ENCODE measurements at regions not wholly inside any gene's neighbourhood (a gene's known extent, or its start where the extent isn't known, plus 50 kb on each side); places are given as distances from the start of the nearest gene placed in this dataset.

- no TSS peak for BruUV-seq (replicated peaks)
- dilution Hi-C loops (cut with MboI; ENCODE audit: extremely low pct_ligation_motif_present, low sequenced_read_pairs), result no loop called here
Observed at GRCh38 chr4:66629927-66630326, 915.4 kb downstream of the CENPC start.

More at GRCh38 chr4:66629927-66630326, 915.4 kb downstream of the CENPC start:
- ChIA-PET CTCF (no interaction called here), POLR2A (no interaction called here)
- H3K36me3 ChIP-seq (ENCODE audit: control insufficient read depth in 2 of 2, extremely low read depth in 1 of 2, insufficient read depth in 2 of 2, low read length in 2 of 2), result no peaks in the 10 kb centered on the region
- no peak overlapping the region for H3K4me2 ChIP-seq (ENCODE audit: insufficient read depth, low read length)
- TF ChIP-seq EZH2 (IDR thresholded peaks at IDR 0.05; ENCODE audit: borderline replicate concordance, low read depth, low read length, severe bottlenecking) (no peak), JUN (IDR thresholded peaks at IDR 0.05; ENCODE audit: borderline replicate concordance, insufficient read depth, insufficient read length, low read depth) (no peak), CTCF (IDR thresholded peaks at IDR 0.05; ENCODE audit: extremely low read depth in 1 of 2, insufficient read depth in 1 of 2, low read depth in 1 of 2, low read length in 2 of 2) (no peak), GATA2 (IDR thresholded peaks at IDR 0.05; ENCODE audit: insufficient read depth, insufficient read length, low read depth, low read length) (no peak), FOS (IDR thresholded peaks at IDR 0.05; ENCODE audit: borderline replicate concordance, insufficient read depth, low read length) (no peak), POLR2A (IDR thresholded peaks at IDR 0.05; ENCODE audit: low read depth, low read length) (no peak), MYC (IDR thresholded peaks at IDR 0.05; ENCODE audit: low read depth, low read length) (no peak)
- H2AFZ ChIP-seq (ENCODE audit: low read depth, low read length), result no peak overlapping the region
- FAIRE-seq (no peak), DNase-seq (ENCODE audit: low read depth, low spot score) (no peak)
- H3K4me1 ChIP-seq (ENCODE audit: control insufficient read depth, extremely low read depth, insufficient read depth, low read length), result no peaks in the 10 kb centered on the region
- no peaks in the 10 kb centered on the region for H3K9me1 ChIP-seq (replicated peaks; ENCODE audit: control insufficient read depth, extremely low read depth, insufficient read depth, low read length)
- no peaks in the 10 kb centered on the region for H3K27me3 ChIP-seq (ENCODE audit: control insufficient read depth in 2 of 2, insufficient read depth in 2 of 2, low read length in 2 of 2)
- intact Hi-C loops (cut with micrococcal nuclease), result no loop called here
- no peak overlapping the region for H3K27ac ChIP-seq (ENCODE audit: insufficient read depth, low read depth, low read length)
- no peaks in the 10 kb centered on the region for H3K9me3 ChIP-seq (replicated peaks; ENCODE audit: control insufficient read depth, insufficient read depth, low read length)
- H3K4me3 ChIP-seq (replicated peaks in 1 of 3; ENCODE audit: insufficient read depth in 1 of 3, low read depth in 1 of 3, low read length in 3 of 3), result no peak overlapping the region
- no peaks in the 10 kb centered on the region for H3K79me2 ChIP-seq (ENCODE audit: control insufficient read depth, insufficient read depth, low read length)
- no peak overlapping the region for H3K9ac ChIP-seq (replicated peaks; ENCODE audit: extremely low read depth, insufficient read depth, low read length)
- no peaks in the 10 kb centered on the region for H4K20me1 ChIP-seq (replicated peaks; ENCODE audit: control insufficient read depth, extremely low read depth, insufficient read depth, low read length)

Data from endothelial cell of umbilical vein (primary cell).